ENCODE measurements at regions not wholly inside any gene's neighbourhood (a gene's known extent, or its start where the extent isn't known, plus 50 kb on each side); places are given as distances from the start of the nearest gene placed in this dataset.

- TF ChIP-seq EP300 (IDR thresholded peaks at IDR 0.05) (no peak), POLR2A (IDR thresholded peaks at IDR 0.05; ENCODE audit: low read length) (no peak)
- TF ChIP-seq, protein P1, sequence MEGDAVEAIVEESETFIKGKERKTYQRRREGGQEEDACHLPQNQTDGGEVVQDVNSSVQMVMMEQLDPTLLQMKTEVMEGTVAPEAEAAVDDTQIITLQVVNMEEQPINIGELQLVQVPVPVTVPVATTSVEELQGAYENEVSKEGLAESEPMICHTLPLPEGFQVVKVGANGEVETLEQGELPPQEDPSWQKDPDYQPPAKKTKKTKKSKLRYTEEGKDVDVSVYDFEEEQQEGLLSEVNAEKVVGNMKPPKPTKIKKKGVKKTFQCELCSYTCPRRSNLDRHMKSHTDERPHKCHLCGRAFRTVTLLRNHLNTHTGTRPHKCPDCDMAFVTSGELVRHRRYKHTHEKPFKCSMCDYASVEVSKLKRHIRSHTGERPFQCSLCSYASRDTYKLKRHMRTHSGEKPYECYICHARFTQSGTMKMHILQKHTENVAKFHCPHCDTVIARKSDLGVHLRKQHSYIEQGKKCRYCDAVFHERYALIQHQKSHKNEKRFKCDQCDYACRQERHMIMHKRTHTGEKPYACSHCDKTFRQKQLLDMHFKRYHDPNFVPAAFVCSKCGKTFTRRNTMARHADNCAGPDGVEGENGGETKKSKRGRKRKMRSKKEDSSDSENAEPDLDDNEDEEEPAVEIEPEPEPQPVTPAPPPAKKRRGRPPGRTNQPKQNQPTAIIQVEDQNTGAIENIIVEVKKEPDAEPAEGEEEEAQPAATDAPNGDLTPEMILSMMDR (IDR thresholded peaks at IDR 0.05) = no peak
Observed at GRCh38 chr2:176628438-176628837, 359.2 kb downstream of the MTX2 start.

Measured in A549 (cell line).